ENCODE measurements at regions not wholly inside any gene's neighbourhood (a gene's known extent, or its start where the extent isn't known, plus 50 kb on each side); places are given as distances from the start of the nearest gene placed in this dataset.

- peak; percentile 59 for DNase-seq (ENCODE audit: low spot score)
These were observed 706.8 kb downstream of the KCNA4 start for GRCh38 chr11:29309992-29310391.

GRCh38 chr11:29306527-29306926 lies 710.3 kb downstream of the KCNA4 start:
- DNase-seq (ENCODE audit: low spot score) = peak; percentile 35

GRCh38 chr11:29305456-29306232 lies 711.2 kb downstream of the KCNA4 start:
- DNase-seq (ENCODE audit: low spot score) = no peak

- peak; percentile 12 for DNase-seq (ENCODE audit: low spot score)
These were observed 716.4 kb downstream of the KCNA4 start for GRCh38 chr11:29300420-29300819.

GRCh38 chr11:29296680-29297079 lies 720.1 kb downstream of the KCNA4 start:
- no peak for DNase-seq (ENCODE audit: low spot score)

GRCh38 chr11:29293825-29294224 lies 723.0 kb downstream of the KCNA4 start:
- DNase-seq (ENCODE audit: low spot score) = peak; percentile 60

- peak; percentile 64 for DNase-seq (ENCODE audit: low spot score)
These were observed 734.7 kb downstream of the KCNA4 start for GRCh38 chr11:29282088-29282487.

- no peak for DNase-seq (ENCODE audit: low spot score)
These were observed 735.5 kb downstream of the KCNA4 start for GRCh38 chr11:29281271-29281777.

DNA sequence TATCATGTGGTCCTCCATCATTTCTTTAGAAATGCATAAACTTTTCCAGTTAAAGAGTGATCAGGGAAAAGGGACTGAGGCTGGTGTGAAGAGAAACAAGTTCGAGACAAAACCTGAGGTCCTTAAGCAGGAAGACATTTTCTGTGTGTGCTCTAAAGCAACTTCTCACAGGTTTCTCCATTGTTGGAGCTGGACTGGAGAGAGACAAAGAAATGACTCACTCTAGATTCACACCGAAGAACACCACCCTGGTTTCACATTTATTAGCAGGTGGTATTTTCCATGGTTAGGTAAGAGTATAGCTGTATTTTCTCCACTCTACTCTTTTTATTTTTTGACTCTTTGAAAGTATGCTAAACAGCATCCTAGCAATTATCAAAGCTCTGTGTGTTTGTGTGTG lies 736.4 kb downstream of the KCNA4 start:
- no peak for DNase-seq (ENCODE audit: low spot score)

DNA sequence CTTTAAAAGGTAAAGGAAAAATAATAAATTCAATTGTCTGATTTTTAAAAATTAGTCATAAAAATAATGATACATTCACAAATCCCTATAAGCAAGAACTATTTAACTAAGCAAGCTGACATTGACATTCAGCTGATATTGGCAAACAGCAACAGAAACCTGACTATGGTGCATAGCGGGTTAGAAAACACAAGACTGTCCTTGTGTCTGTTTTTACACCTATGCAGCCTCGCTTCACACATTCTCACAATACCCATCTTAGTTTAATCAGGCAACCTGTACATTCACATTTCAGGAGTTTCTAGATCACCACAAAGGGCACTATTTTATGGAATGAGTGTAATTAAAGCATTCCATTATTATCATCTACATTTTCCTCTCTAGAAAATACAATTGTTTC lies 737.1 kb downstream of the KCNA4 start:
- DNase-seq (ENCODE audit: low spot score) = no peak

- peak; percentile 38 for DNase-seq (ENCODE audit: low spot score)
These were observed 744.7 kb downstream of the KCNA4 start for GRCh38 chr11:29272019-29272654.

DNA sequence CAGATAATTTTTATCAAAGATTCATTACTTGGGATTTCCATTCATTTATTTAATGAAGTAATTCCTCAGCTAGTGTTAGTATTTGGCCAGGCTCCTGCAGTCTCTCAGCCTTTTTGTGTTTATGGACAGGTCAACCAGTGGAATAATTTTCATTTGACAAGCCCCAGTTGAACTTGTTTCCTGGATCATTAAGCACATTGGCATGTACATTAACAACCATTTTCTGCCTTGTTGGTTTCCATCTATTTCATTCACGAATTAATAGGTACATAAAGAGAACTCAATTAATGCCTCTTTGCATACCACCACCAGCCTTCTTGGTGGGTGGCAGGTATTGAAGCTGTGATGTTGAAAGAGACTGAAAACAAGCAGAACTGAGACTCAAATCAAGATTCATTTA lies 745.2 kb downstream of the KCNA4 start:
- no peak for DNase-seq (ENCODE audit: low spot score)

GRCh38 chr11:29268733-29269132 lies 748.1 kb downstream of the KCNA4 start:
- DNase-seq (ENCODE audit: low spot score) = no peak

- no peak for DNase-seq (ENCODE audit: low spot score)
These were observed 751.0 kb downstream of the KCNA4 start for GRCh38 chr11:29265792-29266191.

DNA sequence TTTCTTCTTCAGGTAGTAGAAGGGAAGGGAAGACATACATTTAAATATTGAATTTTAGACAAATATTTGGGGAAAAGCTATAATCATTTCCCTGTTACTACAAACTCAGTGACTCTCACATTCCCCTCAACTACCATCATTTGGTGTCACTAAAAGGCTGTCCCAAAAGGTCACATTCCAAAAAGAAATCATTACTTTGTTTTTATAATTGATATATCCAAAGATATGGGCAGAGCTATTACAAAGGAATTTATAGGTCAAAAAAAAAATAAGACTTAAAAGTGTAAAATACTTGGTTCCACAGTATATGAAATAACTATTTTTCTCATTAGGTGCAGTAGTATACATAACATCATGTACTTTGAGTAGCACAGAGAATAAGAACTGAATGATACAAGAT lies 751.4 kb downstream of the KCNA4 start:
- DNase-seq (ENCODE audit: low spot score) = no peak

GRCh38 chr11:29263971-29264682 lies 752.7 kb downstream of the KCNA4 start:
- DNase-seq (ENCODE audit: low spot score) = no peak

- no peak for DNase-seq (ENCODE audit: low spot score)
These were observed 755.0 kb downstream of the KCNA4 start for GRCh38 chr11:29261831-29262230.

GRCh38 chr11:29260939-29261705 lies 755.7 kb downstream of the KCNA4 start:
- DNase-seq (ENCODE audit: low spot score) = no peak

DNA sequence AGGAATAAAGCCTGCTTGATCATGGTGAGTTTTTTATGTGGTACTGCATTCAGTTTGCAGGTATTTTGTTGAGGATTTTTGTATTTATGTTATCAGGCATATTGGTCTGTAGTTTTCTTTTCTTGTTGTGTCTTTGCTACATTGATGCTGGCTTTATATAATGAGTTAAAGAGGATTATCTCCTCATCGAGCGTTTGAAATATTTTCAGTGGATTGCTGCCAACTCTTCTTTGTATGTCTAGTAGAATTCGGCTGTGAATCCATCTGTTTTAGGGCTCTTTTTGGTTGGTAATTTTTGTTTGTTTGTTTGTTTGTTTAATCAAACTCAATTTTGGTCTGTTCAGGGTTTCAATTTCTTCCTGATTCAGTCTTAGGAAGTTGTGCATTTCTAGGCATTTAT lies 758.4 kb downstream of the KCNA4 start:
- no peak for DNase-seq (ENCODE audit: low spot score)

DNA sequence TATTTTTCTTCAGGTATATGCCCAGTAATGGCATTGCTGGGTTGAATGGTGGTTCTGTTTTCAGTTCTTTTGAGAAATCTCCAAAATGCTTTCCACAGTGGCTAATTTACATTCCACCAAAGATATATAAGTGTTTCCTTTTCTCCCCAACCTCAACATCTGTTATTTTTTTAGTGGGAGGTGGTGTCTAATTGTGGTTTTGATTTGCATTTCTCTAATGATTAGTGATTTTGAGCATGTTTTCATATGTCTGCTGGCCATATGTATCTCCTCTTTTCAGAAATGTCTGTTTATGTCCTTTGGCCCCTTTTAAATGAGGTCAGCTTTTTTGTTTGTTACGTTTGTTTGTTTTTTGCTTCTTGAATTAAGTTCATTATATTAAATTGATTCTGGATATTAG lies 760.2 kb downstream of the KCNA4 start:
- no peak for DNase-seq (ENCODE audit: low spot score)

GRCh38 chr11:29255401-29255800 lies 761.4 kb downstream of the KCNA4 start:
- DNase-seq (ENCODE audit: low spot score) = no peak

DNA sequence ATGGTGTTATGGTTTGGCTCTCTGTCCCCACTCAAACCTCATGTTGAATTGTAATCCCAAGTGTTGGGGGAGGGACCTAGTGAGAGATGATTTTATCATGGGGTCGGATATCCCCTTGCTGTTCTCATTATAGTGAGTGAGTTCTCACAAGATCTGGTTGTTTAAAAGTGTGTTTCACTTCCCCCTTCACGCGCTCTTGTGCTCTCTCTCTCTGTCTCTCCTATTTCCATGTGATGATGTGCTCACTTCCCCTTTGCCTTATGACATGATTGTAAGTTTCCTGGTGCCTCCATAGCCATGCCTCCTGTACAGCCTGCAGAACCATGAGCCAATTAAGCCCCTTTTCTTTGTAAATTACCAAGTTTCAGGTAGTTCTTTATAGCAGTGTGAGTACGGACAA lies 765.1 kb downstream of the KCNA4 start:
- DNase-seq (ENCODE audit: low spot score) = no peak

Data from COLO829 (cell line).